Activated gamma-delta T cell treated with Interleukin-2 at 50 U/mL for 16 hours (primary cell): ENCODE measurements at regions not wholly inside any gene's neighbourhood (a gene's known extent, or its start where the extent isn't known, plus 50 kb on each side); places are given as distances from the start of the nearest gene placed in this dataset.
"Not testable (repeated sequence)": the region's sequence is repeated elsewhere in the genome, so short reads cannot be mapped to it uniquely, and the experiment has no call there.

ENCODE experiments used
- DNase-seq: peaks from one replicate; pipeline ENCODE4 v3.0.0-alpha.2; 2020

DNA sequence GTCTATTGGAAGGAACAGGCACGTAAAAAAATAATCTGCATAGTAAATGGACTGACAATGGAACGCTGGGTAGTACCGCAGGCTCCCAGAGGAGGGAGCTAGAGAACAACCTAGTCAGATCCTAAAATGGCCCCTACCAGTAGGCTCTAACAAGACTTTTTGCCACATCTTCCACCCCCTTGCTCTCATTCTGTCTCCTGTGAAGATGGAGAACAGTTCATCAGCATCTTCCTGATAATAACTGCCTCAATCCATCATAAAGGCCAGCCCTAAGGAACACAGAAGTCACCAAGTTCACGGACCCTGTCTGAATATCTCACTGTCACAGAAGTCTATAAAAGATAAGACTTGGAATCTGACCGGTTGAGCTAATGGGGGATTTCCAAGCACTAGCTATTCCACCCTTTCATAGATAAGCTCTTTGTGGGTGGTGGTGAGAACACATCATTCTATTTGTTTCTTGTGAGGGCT lies 133.4 kb downstream of the SLC1A3 start:
- peak; percentile 53 for DNase-seq

DNA sequence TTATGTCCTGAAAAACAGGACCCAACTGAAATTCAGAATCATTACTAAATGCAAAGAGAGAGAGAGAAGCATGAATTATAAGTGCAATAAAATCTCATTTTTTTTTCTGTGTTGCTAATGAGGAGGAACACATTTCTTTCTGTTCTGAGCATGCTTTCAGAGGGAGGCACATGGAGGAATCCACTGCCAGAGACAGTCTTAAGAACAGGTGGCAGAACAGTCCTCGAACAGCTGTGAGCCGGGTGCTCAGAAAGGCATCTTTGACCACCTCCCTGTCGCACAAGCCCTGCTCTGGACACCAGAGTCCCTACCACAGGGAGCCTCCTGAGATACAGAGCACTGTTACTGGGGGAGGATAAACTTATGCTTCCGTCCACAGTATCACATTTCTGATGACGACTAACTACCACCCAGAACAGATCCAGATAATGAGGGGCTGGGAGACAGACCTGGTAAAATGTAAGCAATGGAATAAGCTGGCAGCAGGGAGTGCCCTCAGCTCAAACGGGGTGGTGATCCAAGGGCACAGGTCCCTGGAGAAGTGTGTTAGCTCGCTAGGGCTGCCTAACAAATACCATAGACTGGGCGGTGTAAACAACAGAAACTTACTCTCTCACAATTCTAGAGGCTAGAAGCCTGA lies 134.0 kb downstream of the SLC1A3 start:
- no peak for DNase-seq

DNA sequence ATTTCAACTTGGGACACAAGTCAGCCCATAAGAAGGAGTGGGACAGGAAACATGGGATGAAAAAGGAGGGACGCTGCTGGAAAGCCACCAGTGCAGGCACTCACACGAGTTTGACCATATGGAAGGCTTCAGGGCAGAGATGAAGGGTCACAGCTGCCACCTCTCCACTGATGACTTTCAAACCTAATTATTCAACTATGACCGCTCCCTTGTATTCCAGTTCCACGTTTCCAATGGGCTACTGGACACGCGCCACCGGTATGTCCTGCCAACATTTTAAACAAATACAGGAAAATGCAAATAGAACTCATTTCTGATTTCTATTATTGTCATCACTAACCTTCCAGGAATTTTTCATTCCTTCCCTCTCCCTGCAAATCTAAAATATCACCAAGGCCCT lies 134.7 kb downstream of the SLC1A3 start:
- no peak for DNase-seq

GRCh38 chr5:36743891-36744772 lies 132.4 kb upstream of the NIPBL start:
- DNase-seq = no peak

DNA sequence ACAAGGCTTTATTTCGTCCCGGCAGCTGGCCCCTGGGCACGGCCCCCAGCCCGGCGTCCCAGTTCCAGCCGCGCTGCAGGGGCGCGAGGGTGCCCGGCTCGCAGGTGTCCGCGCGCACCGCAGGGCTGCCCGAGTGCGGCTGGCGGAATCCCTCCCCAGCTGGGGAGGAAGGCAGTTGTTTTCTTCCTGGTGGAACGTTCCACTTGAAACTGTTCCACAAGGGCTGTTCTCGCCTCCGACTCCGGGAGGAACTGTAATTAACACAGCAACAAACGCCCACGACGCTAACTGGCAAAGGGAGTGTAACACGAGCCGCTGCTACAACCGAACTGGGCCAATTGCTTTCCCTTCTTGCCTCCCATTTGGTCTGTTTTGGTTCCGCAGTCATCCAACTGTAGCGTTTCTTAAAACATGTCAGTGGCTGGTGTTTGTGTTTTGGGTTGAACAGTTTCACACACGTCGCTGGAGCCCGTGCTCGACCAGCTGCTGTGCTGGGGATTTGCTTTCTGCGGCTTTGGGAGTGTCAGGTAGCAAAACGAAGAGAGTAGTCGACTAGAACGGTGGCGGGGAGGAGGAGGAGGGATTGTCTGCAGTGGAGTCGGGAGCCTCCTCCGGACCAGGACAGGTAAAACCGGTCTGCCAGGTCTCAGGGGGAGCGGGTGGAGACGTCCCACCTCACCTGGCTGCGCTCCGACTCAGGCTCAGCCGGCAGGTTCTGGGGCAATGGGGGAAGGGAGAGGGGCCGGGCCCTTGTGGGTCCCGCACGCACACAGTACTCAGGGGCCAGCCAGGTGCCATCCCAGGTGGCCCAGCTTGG lies 131.6 kb upstream of the NIPBL start:
- peak; percentile 15 for DNase-seq

GRCh38 chr5:36747794-36748193 lies 128.8 kb upstream of the NIPBL start:
- not testable (repeated sequence) for DNase-seq

GRCh38 chr5:36751886-36752285 lies 124.7 kb upstream of the NIPBL start:
- no peak for DNase-seq

DNA sequence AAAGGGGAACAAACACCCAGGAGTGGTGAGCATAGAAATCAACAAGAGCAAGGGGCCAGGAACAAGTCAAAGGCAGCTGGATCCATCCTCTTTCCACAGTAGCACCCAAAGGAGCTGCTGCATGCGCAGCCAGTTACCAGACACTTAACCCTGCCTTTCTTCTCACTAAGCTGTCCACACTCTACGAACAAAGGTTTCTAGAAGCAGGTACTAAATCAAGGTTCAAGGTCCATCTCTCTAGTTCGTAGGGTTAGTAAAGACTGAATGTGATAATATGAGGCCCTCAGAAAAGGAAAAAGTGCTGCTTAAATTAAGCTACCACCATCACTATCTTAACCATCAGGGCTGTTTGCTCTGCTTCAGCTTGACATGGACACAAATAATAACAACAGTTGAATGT lies 121.2 kb upstream of the NIPBL start:
- DNase-seq = no peak

- DNase-seq = no peak
Observed at GRCh38 chr5:36755920-36756488, 120.6 kb upstream of the NIPBL start.

GRCh38 chr5:36756848-36757247 lies 119.7 kb upstream of the NIPBL start:
- no peak for DNase-seq

DNA sequence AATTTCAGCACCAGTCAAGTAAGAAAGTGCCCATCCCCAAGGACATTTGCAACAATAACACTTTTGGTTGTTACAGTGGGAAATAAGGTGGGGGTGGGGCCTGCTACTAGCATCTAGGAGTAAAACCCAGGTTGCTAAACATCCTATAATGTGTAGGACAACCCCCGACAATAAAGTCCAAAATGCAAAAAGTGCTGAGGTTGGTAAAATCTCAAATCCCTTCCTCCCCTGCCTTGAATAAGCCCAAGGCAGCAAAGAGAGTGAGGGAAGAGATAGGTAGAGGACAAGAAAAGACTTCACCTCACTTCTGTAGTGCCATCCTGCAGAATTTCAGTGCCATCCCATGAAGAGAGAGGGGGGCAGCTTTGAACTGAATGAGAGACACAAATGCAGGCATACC lies 117.5 kb upstream of the NIPBL start:
- no peak for DNase-seq

GRCh38 chr5:36763454-36763853 lies 113.1 kb upstream of the NIPBL start:
- DNase-seq = no peak

DNA sequence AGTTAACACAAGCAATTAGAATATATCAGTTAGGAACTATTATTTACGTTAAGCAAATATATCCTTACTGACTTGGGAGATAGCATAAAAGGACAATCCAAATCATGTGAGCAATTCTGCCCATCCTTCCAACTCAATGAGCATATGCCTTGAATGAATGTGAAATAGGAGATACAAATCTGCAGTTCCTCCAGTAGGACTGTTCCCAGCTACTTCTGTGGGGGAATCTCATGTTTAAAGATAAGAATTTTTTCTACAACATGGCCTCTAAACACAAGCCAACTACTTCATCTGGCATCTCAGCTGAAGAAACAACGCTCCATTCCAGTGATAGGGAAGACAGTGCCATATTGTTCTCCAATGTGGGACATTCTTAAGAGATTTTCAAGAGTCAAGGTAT lies 110.7 kb upstream of the NIPBL start:
- DNase-seq = no peak

DNA sequence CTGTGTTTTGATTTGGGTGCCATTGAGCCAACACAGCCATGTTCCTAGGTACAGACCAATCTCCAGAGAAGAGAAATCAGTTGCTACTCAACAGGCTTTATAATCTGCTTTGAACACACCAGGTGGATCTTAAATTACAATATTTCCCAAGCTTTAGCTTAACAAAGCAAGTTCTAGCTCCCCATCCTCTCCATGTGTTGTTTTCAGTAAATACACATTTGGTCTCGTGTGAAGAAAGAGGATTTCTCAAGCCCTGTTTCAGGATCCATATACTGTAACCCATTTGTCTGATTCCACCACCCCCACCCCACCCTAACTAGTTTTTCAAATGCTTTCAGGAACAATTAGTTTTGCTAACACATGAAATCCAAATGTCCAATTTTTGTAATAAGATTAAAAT lies 109.6 kb upstream of the NIPBL start:
- no peak for DNase-seq

- no peak for DNase-seq
Observed at GRCh38 chr5:36768450-36768849, 108.1 kb upstream of the NIPBL start.

DNA sequence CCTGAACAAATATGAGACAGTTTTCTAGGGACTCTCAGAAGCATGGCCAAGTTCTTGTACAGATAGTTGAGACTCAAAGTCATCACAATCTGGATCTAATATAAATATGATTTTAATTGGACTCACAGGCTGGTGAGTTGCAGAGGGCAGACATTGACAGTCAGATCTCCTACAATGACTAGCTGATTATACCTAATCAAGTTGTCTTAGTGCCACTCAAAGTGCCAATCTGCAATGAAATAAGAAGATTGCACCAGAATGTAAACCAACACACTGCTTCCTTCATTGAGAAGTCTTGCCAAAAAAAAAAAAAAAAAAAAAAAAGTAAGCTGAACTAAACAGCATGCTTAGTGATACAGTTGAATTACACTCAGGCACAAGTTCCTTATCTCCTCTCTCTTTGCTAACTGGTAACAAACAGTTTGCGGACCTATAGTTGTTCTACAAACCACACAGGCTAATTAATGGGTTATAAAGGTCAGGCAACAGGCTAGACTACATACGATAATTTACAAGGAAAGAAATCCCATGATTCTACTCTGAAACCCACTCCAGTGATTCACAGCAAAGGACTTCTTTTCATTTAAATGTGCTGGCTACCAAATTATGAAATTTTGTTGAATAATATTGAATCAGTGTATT lies 107.3 kb upstream of the NIPBL start:
- no peak for DNase-seq

GRCh38 chr5:36770125-36770524 lies 106.4 kb upstream of the NIPBL start:
- no peak for DNase-seq

- DNase-seq = no peak
Observed at GRCh38 chr5:36772276-36773140, 104.1 kb upstream of the NIPBL start.

DNA sequence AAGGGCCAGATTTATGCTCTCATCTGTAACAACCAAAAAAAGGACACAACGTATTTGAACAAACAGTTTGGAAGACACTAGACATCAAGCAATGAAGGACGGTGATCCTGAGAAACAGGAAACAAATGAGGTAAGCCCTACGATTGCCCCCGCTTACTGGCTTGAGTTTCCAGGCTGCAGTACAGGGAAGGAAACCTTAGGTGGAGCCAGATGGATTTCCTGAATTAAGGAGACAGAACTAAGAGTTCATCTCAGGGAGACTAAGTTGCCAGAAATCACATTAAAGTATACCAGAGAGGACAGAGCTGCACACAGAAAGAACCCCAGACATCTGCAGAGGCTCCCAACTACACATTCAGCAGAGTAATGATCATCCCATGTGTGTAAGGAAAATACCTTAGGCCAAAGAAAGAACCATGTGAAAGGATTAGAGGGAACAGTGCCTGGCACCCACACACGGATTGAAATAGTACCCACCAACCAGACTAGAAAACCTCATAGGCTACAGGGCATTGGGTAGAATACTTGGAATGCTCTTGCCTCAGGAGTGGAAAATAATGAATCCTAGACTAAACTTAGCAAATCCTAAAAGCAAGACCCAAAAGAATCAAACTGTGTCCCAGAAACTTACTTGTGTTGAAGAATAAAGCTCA lies 99.3 kb upstream of the NIPBL start:
- no peak for DNase-seq

- no peak for DNase-seq
Observed at GRCh38 chr5:36778336-36778735, 98.2 kb upstream of the NIPBL start.

- not testable (repeated sequence) for DNase-seq
Observed at GRCh38 chr5:36782612-36783011, 94.0 kb upstream of the NIPBL start.
